Fibroblast of mammary gland (primary cell): ENCODE measurements at regions not wholly inside any gene's neighbourhood (a gene's known extent, or its start where the extent isn't known, plus 50 kb on each side); places are given as distances from the start of the nearest gene placed in this dataset.

ENCODE experiments used
- DNase-seq: peaks from one replicate; pipeline ENCODE4 v3.0.0-alpha.2; 2010; ENCODE audit warnings: low read depth
- H3K4me3 ChIP-seq: 2 replicates; pipeline ENCODE4 v1.5.1; 2011; ENCODE audit warnings: low read depth, mild to moderate bottlenecking, low read length, moderate library complexity; ENCODE audit not compliant: control insufficient read depth
- CTCF ChIP-seq: conservative IDR thresholded peaks from 2 replicates; pipeline ENCODE4 v1.5.1; 2011; ENCODE audit warnings: low read depth, low read length, inconsistent platforms; ENCODE audit not compliant: control insufficient read depth, insufficient read depth

GRCh38 chr19:30673336-30673735, 301.2 kb downstream of the ZNF536 start:
- DNase-seq, result no peak
- H3K4me3 ChIP-seq, result no peak overlapping the region
- TF ChIP-seq CTCF, result no peak

GRCh38 chr19:30672926-30673325, 300.7 kb downstream of the ZNF536 start:
- H3K4me3 ChIP-seq, result no peak overlapping the region
- no peak for DNase-seq
- no peak for TF ChIP-seq CTCF

- no peak for TF ChIP-seq CTCF
Observed at GRCh38 chr19:30671622-30672051, 299.5 kb downstream of the ZNF536 start.

GRCh38 chr19:30671367-30671619, 299.1 kb downstream of the ZNF536 start:
- H3K4me3 ChIP-seq, result no peak overlapping the region
- no peak for TF ChIP-seq CTCF
- no peak for DNase-seq

More at GRCh38 chr19:30671622-30672051, 299.5 kb downstream of the ZNF536 start:
- H3K4me3 ChIP-seq, result no peak overlapping the region
- DNase-seq, result peak; percentile 9

- DNase-seq, result no peak
- no peak for TF ChIP-seq CTCF
- H3K4me3 ChIP-seq, result no peak overlapping the region
Observed at GRCh38 chr19:30670562-30671366, 298.6 kb downstream of the ZNF536 start.

- no peak for DNase-seq
- H3K4me3 ChIP-seq, result no peak overlapping the region
- TF ChIP-seq CTCF, result no peak
Observed at GRCh38 chr19:30670011-30670329, 297.8 kb downstream of the ZNF536 start.
